Right lobe of liver (tissue), 4 donors: ENCODE measurements at regions not wholly inside any gene's neighbourhood (a gene's known extent, or its start where the extent isn't known, plus 50 kb on each side); places are given as distances from the start of the nearest gene placed in this dataset.

ENCODE experiments used
- CTCF ChIP-seq, 4 donors: fragments of 200-600 bp in 3 of 4; fragments of 450-650 bp in 1 of 4; IDR thresholded peaks; one replicate each; pipeline versions ENCODE4 v1.5.1 to v1.8.0; 2016 to 2022; ENCODE audit warnings: antibody characterized with exemption in 4 of 4, mild to moderate bottlenecking in 2 of 4
- POLR2A ChIP-seq: fragments of 450-650 bp; IDR thresholded peaks from one replicate; pipeline ENCODE4 v1.6.1; 2017; ENCODE audit warnings: antibody characterized with exemption, mild to moderate bottlenecking
- donor health status: DM: no; HTN: no; CAD: no.
- donor health status: DM: no; HTN: no; CAD: no.
- donor health status: DM: no; HTN: yes; CAD: no.

- TF ChIP-seq CTCF (IDR thresholded peaks at IDR 0.05) (no peak), POLR2A (no peak)
Measured at GRCh38 chr16:86896976-86897375, 318.6 kb downstream of the FOXL1 start.
